Adrenal gland (tissue), 5 donors: ENCODE measurements at regions not wholly inside any gene's neighbourhood (a gene's known extent, or its start where the extent isn't known, plus 50 kb on each side); places are given as distances from the start of the nearest gene placed in this dataset.

Experiments
- POLR2A ChIP-seq, 2 donors: fragments of 450-650 bp; IDR thresholded peaks; one replicate each; pipeline ENCODE4 v1.6.1; 2017; ENCODE audit warnings: antibody characterized with exemption in 2 of 2, mild to moderate bottlenecking in 2 of 2, moderate library complexity in 1 of 2
- TF ChIP-seq, protein P1 (sequence below), 6 experiments: fragments of 450-650 bp in 4 of 6; fragments of 200-600 bp in 2 of 6; sonication (generic) in 1 of 6; IDR thresholded peaks; 1 replicate in 5 of 6; 2 replicates in 1 of 6; pipeline versions ENCODE4 v1.5.1 to v1.8.0; 2016 to 2021; ENCODE audit warnings: antibody characterized with exemption in 6 of 6, mild to moderate bottlenecking in 2 of 6, moderate library complexity in 1 of 6
- donor health status: DM: no; HTN: no; CAD: no.

DNA sequence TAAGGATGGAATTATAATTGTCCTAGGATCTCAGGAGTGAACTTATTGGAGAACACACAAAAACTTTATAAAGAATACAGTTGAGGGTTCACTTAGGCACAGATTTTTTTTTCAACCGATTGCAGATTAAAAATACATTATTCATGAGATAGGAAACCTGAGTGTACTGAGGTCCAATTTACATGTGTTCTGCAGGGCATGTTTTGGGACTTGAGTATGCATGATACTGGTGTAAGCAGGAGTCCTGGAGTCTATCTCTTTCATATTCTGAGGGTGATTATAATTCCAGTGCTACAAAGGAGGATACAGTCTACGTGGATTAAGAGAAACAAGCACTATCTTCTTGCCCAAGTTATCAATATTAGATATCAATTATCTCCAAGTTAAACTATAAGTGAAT lies 139.3 kb upstream of the HSFY2 start:
- TF ChIP-seq, protein P1, sequence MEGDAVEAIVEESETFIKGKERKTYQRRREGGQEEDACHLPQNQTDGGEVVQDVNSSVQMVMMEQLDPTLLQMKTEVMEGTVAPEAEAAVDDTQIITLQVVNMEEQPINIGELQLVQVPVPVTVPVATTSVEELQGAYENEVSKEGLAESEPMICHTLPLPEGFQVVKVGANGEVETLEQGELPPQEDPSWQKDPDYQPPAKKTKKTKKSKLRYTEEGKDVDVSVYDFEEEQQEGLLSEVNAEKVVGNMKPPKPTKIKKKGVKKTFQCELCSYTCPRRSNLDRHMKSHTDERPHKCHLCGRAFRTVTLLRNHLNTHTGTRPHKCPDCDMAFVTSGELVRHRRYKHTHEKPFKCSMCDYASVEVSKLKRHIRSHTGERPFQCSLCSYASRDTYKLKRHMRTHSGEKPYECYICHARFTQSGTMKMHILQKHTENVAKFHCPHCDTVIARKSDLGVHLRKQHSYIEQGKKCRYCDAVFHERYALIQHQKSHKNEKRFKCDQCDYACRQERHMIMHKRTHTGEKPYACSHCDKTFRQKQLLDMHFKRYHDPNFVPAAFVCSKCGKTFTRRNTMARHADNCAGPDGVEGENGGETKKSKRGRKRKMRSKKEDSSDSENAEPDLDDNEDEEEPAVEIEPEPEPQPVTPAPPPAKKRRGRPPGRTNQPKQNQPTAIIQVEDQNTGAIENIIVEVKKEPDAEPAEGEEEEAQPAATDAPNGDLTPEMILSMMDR (IDR thresholded peaks at IDR 0.05): no peak
- TF ChIP-seq POLR2A (IDR thresholded peaks at IDR 0.05): no peak
